KMS-11 (cell line): ENCODE measurements at regions not wholly inside any gene's neighbourhood (a gene's known extent, or its start where the extent isn't known, plus 50 kb on each side); places are given as distances from the start of the nearest gene placed in this dataset.

ENCODE experiments used
- H2AFZ ChIP-seq: fragments of 200-600 bp; sonication (generic); 2 replicates; pipeline ENCODE4 v1.6.1; 2016; ENCODE audit warnings: antibody characterized with exemption, mixed run types, low read depth
- H3K27ac ChIP-seq: fragments of 200-600 bp; sonication (generic); 2 replicates; pipeline ENCODE4 v1.6.1; 2016; ENCODE audit warnings: mild to moderate bottlenecking, mixed run types
- H3K27me3 ChIP-seq: fragments of 200-600 bp; sonication (generic); 2 replicates; pipeline ENCODE4 v1.6.1; 2017; ENCODE audit warnings: mild to moderate bottlenecking, low read depth, mixed run types, moderate library complexity; ENCODE audit not compliant: insufficient read depth
- H3K36me3 ChIP-seq: fragments of 200-600 bp; sonication (generic); 2 replicates; pipeline ENCODE4 v1.6.1; 2017; ENCODE audit warnings: mild to moderate bottlenecking, mixed run types; ENCODE audit not compliant: insufficient read depth
- H3K4me1 ChIP-seq: fragments of 200-600 bp; sonication (generic); 2 replicates; pipeline ENCODE4 v1.6.1; 2016; ENCODE audit warnings: mild to moderate bottlenecking, low read depth, mixed run types; ENCODE audit not compliant: poor library complexity, severe bottlenecking
- H3K4me2 ChIP-seq: fragments of 200-600 bp; sonication (generic); 2 replicates; pipeline ENCODE4 v1.7.0; 2016; ENCODE audit warnings: mild to moderate bottlenecking, mixed run types
- H3K4me3 ChIP-seq: fragments of 200-600 bp; sonication (generic); IDR thresholded peaks from 2 replicates; pipeline ENCODE4 v1.6.1; 2017; ENCODE audit warnings: low read depth, low read length, mixed read lengths; ENCODE audit not compliant: insufficient read depth
- H3K79me2 ChIP-seq: fragments of 200-600 bp; sonication (generic); 2 replicates; pipeline ENCODE4 v1.6.1; 2016; ENCODE audit warnings: low read depth, mixed run types; ENCODE audit not compliant: insufficient read depth
- H3K9ac ChIP-seq: fragments of 200-600 bp; sonication (generic); 2 replicates; pipeline ENCODE4 v1.6.1; 2016; ENCODE audit warnings: mild to moderate bottlenecking, mixed run types
- H4K20me1 ChIP-seq: fragments of 200-600 bp; sonication (generic); 2 replicates; pipeline ENCODE4 v1.6.1; 2016; ENCODE audit warnings: mild to moderate bottlenecking, mixed run types; ENCODE audit not compliant: insufficient read depth
- CTCF ChIP-seq: fragments of 200-600 bp; sonication (generic); conservative IDR thresholded peaks from 2 replicates; pipeline ENCODE4 v1.6.1; 2017; ENCODE audit warnings: low read depth, mild to moderate bottlenecking, antibody characterized with exemption, low read length, moderate library complexity, mixed read lengths

- Histone ChIP-seq H4K20me1 (no peaks in the 10 kb centered on the region), H3K4me2 (no peak overlapping the region), H3K4me1 (no peaks in the 10 kb centered on the region), H3K79me2 (no peaks in the 10 kb centered on the region), H3K27ac (no peak overlapping the region), H2AFZ (no peak overlapping the region), H3K36me3 (no peaks in the 10 kb centered on the region), H3K4me3 (no peak overlapping the region), H3K9ac (no peak overlapping the region), H3K27me3 (no peaks in the 10 kb centered on the region)
- no peak for TF ChIP-seq CTCF
Observed at GRCh38 chr16:60720060-60720459, 1316.2 kb downstream of the CDH8 start.

GRCh38 chr16:60717808-60718207 lies 1318.4 kb downstream of the CDH8 start:
- no peak overlapping the region for H3K4me3 ChIP-seq
- no peaks in the 10 kb centered on the region for H3K4me1 ChIP-seq
- H3K27ac ChIP-seq = no peak overlapping the region
- H3K9ac ChIP-seq = no peak overlapping the region
- H4K20me1 ChIP-seq = no peaks in the 10 kb centered on the region
- H3K79me2 ChIP-seq = no peaks in the 10 kb centered on the region
- no peak overlapping the region for H3K4me2 ChIP-seq
- no peaks in the 10 kb centered on the region for H3K36me3 ChIP-seq
- H2AFZ ChIP-seq = no peak overlapping the region
- TF ChIP-seq CTCF = no peak
- no peaks in the 10 kb centered on the region for H3K27me3 ChIP-seq

- no peak for TF ChIP-seq CTCF
- Histone ChIP-seq H2AFZ (no peak overlapping the region), H3K4me2 (no peak overlapping the region), H3K27me3 (no peaks in the 10 kb centered on the region), H3K9ac (no peak overlapping the region), H3K27ac (no peak overlapping the region), H3K4me1 (no peaks in the 10 kb centered on the region), H4K20me1 (no peaks in the 10 kb centered on the region), H3K36me3 (no peaks in the 10 kb centered on the region), H3K4me3 (no peak overlapping the region), H3K79me2 (no peaks in the 10 kb centered on the region)
Observed at GRCh38 chr16:60712144-60712543, 1324.1 kb downstream of the CDH8 start.

- H3K4me1 ChIP-seq = no peaks in the 10 kb centered on the region
- H3K36me3 ChIP-seq = no peaks in the 10 kb centered on the region
- H3K79me2 ChIP-seq = no peaks in the 10 kb centered on the region
- H4K20me1 ChIP-seq = no peaks in the 10 kb centered on the region
- H3K9ac ChIP-seq = no peak overlapping the region
- no peak overlapping the region for H3K4me3 ChIP-seq
- H3K27me3 ChIP-seq = no peaks in the 10 kb centered on the region
- H3K4me2 ChIP-seq = no peak overlapping the region
- TF ChIP-seq CTCF = no peak
- H2AFZ ChIP-seq = no peak overlapping the region
- H3K27ac ChIP-seq = no peak overlapping the region
Observed at GRCh38 chr16:60704726-60705125, 1331.5 kb downstream of the CDH8 start.

- no peaks in the 10 kb centered on the region for H3K4me1 ChIP-seq
- no peak overlapping the region for H2AFZ ChIP-seq
- no peaks in the 10 kb centered on the region for H3K79me2 ChIP-seq
- no peak for TF ChIP-seq CTCF
- no peak overlapping the region for H3K4me2 ChIP-seq
- no peak overlapping the region for H3K27ac ChIP-seq
- no peaks in the 10 kb centered on the region for H3K36me3 ChIP-seq
- no peaks in the 10 kb centered on the region for H3K27me3 ChIP-seq
- no peak overlapping the region for H3K4me3 ChIP-seq
- H3K9ac ChIP-seq = no peak overlapping the region
- H4K20me1 ChIP-seq = no peaks in the 10 kb centered on the region
Observed at GRCh38 chr16:60703096-60703495, 1333.1 kb downstream of the CDH8 start.
